Fibroblast of skin of right biceps (primary cell): ENCODE measurements at regions not wholly inside any gene's neighbourhood (a gene's known extent, or its start where the extent isn't known, plus 50 kb on each side); places are given as distances from the start of the nearest gene placed in this dataset.

Source experiments
- DNase-seq: peaks from one replicate; pipeline ENCODE4 v3.0.0-alpha.2; 2013

- no peak for DNase-seq
These were observed 339.1 kb upstream of the RBFOX1 start for GRCh38 chr16:6993544-6993943.

GRCh38 chr16:6988846-6989245, 343.8 kb upstream of the RBFOX1 start:
- DNase-seq: no peak

GRCh38 chr16:6977916-6978315, 354.7 kb upstream of the RBFOX1 start:
- DNase-seq: no peak

- no peak for DNase-seq
These were observed 355.4 kb upstream of the RBFOX1 start for GRCh38 chr16:6977291-6977690.

GRCh38 chr16:6976716-6977115, 355.9 kb upstream of the RBFOX1 start:
- no peak for DNase-seq

GRCh38 chr16:6970171-6970857, 362.3 kb upstream of the RBFOX1 start:
- DNase-seq: no peak

- DNase-seq: no peak
These were observed 363.1 kb upstream of the RBFOX1 start for GRCh38 chr16:6969594-6969993.

- DNase-seq: no peak
These were observed 364.8 kb upstream of the RBFOX1 start for GRCh38 chr16:6967796-6968320.

- no peak for DNase-seq
These were observed 365.7 kb upstream of the RBFOX1 start for GRCh38 chr16:6966925-6967324.

- DNase-seq: no peak
These were observed 368.0 kb upstream of the RBFOX1 start for GRCh38 chr16:6964679-6965078.

GRCh38 chr16:6961704-6962103, 370.9 kb upstream of the RBFOX1 start:
- DNase-seq: no peak

- no peak for DNase-seq
These were observed 374.5 kb upstream of the RBFOX1 start for GRCh38 chr16:6958184-6958583.

- DNase-seq: no peak
These were observed 375.0 kb upstream of the RBFOX1 start for GRCh38 chr16:6957681-6958080.

GRCh38 chr16:6956511-6956910, 376.1 kb upstream of the RBFOX1 start:
- DNase-seq: no peak

GRCh38 chr16:6955303-6955702, 377.3 kb upstream of the RBFOX1 start:
- no peak for DNase-seq

- no peak for DNase-seq
These were observed 383.4 kb upstream of the RBFOX1 start for GRCh38 chr16:6949240-6949639.

- DNase-seq: no peak
These were observed 385.4 kb upstream of the RBFOX1 start for GRCh38 chr16:6947291-6947690.

- DNase-seq: no peak
These were observed 385.8 kb upstream of the RBFOX1 start for GRCh38 chr16:6946802-6947201.

GRCh38 chr16:6946106-6946505, 386.5 kb upstream of the RBFOX1 start:
- DNase-seq: no peak

GRCh38 chr16:6940968-6941367, 391.7 kb upstream of the RBFOX1 start:
- no peak for DNase-seq

GRCh38 chr16:6937641-6938040, 395.0 kb upstream of the RBFOX1 start:
- DNase-seq: no peak

- no peak for DNase-seq
These were observed 399.7 kb upstream of the RBFOX1 start for GRCh38 chr16:6932871-6933385.

GRCh38 chr16:6929868-6930267, 402.8 kb upstream of the RBFOX1 start:
- DNase-seq: no peak

GRCh38 chr16:6926762-6927161, 405.9 kb upstream of the RBFOX1 start:
- DNase-seq: no peak

GRCh38 chr16:6926341-6926740, 406.3 kb upstream of the RBFOX1 start:
- no peak for DNase-seq
